OCI-LY3 (cell line): ENCODE measurements at regions not wholly inside any gene's neighbourhood (a gene's known extent, or its start where the extent isn't known, plus 50 kb on each side); places are given as distances from the start of the nearest gene placed in this dataset.

ENCODE experiments used
- EZH2phosphoT487 ChIP-seq: fragments of 200-600 bp; shearing (Covaris generic); IDR thresholded peaks from 2 replicates; pipeline ENCODE4 v1.6.1; 2018; ENCODE audit warnings: antibody characterized with exemption, mixed run types, low read depth
- TF ChIP-seq, protein P1 (sequence below): fragments of 200-600, 300-600 bp; sonication (generic); IDR thresholded peaks from 2 replicates; pipeline ENCODE4 v1.5.1; 2014; ENCODE audit warnings: antibody characterized with exemption, low read length, low read depth

DNA sequence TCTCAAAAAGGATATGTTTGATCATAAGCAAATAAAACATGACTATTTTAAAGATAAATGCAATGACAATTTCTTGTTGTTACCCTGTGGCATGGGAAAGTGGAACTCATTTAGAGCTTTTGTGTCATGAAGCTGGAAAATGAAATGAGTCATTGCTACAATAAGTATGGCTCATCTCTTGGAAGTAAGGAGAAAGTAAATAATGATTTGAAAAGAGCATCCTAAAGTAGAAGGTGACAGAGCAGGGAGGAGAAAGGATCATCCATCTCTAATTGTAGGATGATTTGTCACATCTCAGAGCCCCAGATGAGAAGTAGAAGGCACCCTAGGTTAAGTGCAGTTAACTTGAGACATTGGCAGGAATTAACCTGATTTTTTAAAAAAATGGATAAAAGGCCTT lies 200.5 kb downstream of the CPS1 start:
- TF ChIP-seq, protein P1, sequence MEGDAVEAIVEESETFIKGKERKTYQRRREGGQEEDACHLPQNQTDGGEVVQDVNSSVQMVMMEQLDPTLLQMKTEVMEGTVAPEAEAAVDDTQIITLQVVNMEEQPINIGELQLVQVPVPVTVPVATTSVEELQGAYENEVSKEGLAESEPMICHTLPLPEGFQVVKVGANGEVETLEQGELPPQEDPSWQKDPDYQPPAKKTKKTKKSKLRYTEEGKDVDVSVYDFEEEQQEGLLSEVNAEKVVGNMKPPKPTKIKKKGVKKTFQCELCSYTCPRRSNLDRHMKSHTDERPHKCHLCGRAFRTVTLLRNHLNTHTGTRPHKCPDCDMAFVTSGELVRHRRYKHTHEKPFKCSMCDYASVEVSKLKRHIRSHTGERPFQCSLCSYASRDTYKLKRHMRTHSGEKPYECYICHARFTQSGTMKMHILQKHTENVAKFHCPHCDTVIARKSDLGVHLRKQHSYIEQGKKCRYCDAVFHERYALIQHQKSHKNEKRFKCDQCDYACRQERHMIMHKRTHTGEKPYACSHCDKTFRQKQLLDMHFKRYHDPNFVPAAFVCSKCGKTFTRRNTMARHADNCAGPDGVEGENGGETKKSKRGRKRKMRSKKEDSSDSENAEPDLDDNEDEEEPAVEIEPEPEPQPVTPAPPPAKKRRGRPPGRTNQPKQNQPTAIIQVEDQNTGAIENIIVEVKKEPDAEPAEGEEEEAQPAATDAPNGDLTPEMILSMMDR: no peak
- no peak for TF ChIP-seq EZH2phosphoT487
